Heart left ventricle (tissue), 16 donors: ENCODE measurements at regions not wholly inside any gene's neighbourhood (a gene's known extent, or its start where the extent isn't known, plus 50 kb on each side); places are given as distances from the start of the nearest gene placed in this dataset.

Experiments used
- ATAC-seq, 4 donors: fragments of 200-7000 bp; cut with Tn5 transposase; one replicate each; pipeline ENCODE4 v1.9.1; 2020 to 2022; ENCODE audit warnings: moderate library complexity in 4 of 4, mild to moderate bottlenecking in 3 of 4, moderate number of reproducible peaks in 1 of 4
- DNase-seq, 5 donors: peaks; one replicate each; pipeline ENCODE4 v3.0.0-alpha.2; 2020
- H3K27ac ChIP-seq, 12 donors: fragments of 200-600 bp; sonication (generic) in 4 of 12; one replicate each; pipeline versions ENCODE4 v1.5.0 to v1.8.0; 2016 to 2022; ENCODE audit warnings: mild to moderate bottlenecking in 2 of 12
- H3K27me3 ChIP-seq, 9 donors: fragments of 200-600 bp; sonication (generic) in 2 of 9; one replicate each; pipeline versions ENCODE4 v1.5.1 to v1.8.0; 2016 to 2022; ENCODE audit warnings: mild to moderate bottlenecking in 3 of 9
- H3K36me3 ChIP-seq, 9 donors: fragments of 200-600 bp; sonication (generic) in 2 of 9; one replicate each; pipeline versions ENCODE4 v1.5.0 to v1.8.0; 2018 to 2022; ENCODE audit warnings: mild to moderate bottlenecking in 2 of 9
- H3K4me1 ChIP-seq, 12 donors: fragments of 200-600 bp; sonication (generic) in 4 of 12; one replicate each; pipeline versions ENCODE4 v1.5.0 to v1.8.0; 2016 to 2022; ENCODE audit warnings: mild to moderate bottlenecking in 3 of 12
- H3K4me3 ChIP-seq, 12 donors: fragments of 200-600 bp; sonication (generic) in 4 of 12; one replicate each; pipeline versions ENCODE4 v1.5.0 to v1.8.0; 2017 to 2022; ENCODE audit warnings: mild to moderate bottlenecking in 9 of 12, moderate library complexity in 4 of 12
- H3K9me3 ChIP-seq, 12 donors: fragments of 200-600 bp; sonication (generic) in 4 of 12; one replicate each; pipeline versions ENCODE4 v1.5.0 to v1.8.0; 2016 to 2022; ENCODE audit warnings: mild to moderate bottlenecking in 1 of 12
- CTCF ChIP-seq, 12 donors: fragments of 200-600 bp; sonication (generic) in 4 of 12; IDR thresholded peaks; one replicate each; pipeline versions ENCODE4 v1.5.0 to v1.8.0; 2018 to 2022; ENCODE audit warnings: antibody characterized with exemption in 12 of 12, mild to moderate bottlenecking in 5 of 12
- POLR2A ChIP-seq, 2 donors: fragments of 450-650 bp; IDR thresholded peaks; one replicate each; pipeline ENCODE4 v1.6.1; 2017; ENCODE audit warnings: antibody characterized with exemption in 2 of 2, mild to moderate bottlenecking in 2 of 2, moderate library complexity in 2 of 2
- WGBS, 4 donors: extraction: QIAGEN DNeasy Blood & Tissue Kit in 2 of 4; methylation state at CpG; one replicate each; pipeline versions ENCODE4 v1.1.5 to v1.1.7; 2013 to 2018; 5-methylcytosine and 5-hydroxymethylcytosine counted together
- intact Hi-C, 10 donors: fragments of 100-400 bp; cut with DNase I; formaldehyde crosslinking; loops; one replicate each; pipeline versions ENCODE4 v1.11.1 to v1.14.2; 2022
- donor health status: ischemic (EF 13 %, LVEDD 7.1; RV severe dilation, severe dysfunction).
- donor health status: healthy with polysubstance abuse.
- donor health status: DM: no; HTN: yes; CAD: no.
- donor health status: DM: no; HTN: no; CAD: no.
- donor health status: ischemic (EF 25% LVEDD 6.9; RV normal size, moderate dysfunction).
- donor health status: ischemic (EF 25% LVEDD 5.7; RV mildly dilated, moderate dysfunction).
- donor health status: healthy.
- donor health status: DM: yes; HTN: yes; CAD: no.
- donor health status: ischemic (EF 35%, LVEDD 5.7; RV mildly dilated, moderate dysfunction).
- donor health status: nonischemic (EF 11% LVEDD 7.7; RV severe dilation, severe dysfunction).
- donor health status: DM: yes; HTN: yes; CAD: no.
- donor health status: PGD.
- donor health status: ischemic (EF 29% LVEDD 5.4; RV normal size, mild dysfunction).
- donor health status: nonischemic (EF 23%, LVEDD 6.1; RV moderate dilation, normal function).

- intact Hi-C loops: no loop called here
- H3K27ac ChIP-seq: no peak overlapping the region
- H3K36me3 ChIP-seq: no peaks in the 10 kb centered on the region
- H3K27me3 ChIP-seq: no peaks in the 10 kb centered on the region
- no peak for DNase-seq
- peaks cover 0 to under 1% (median 0%) of the 10 kb centered on the region in 12 donors for H3K9me3 ChIP-seq
- peak; percentile 58 to 94 (median 88) for ATAC-seq
- H3K4me1 ChIP-seq: peaks cover 0 to 11% (median 0%) of the 10 kb centered on the region in 12 donors
- TF ChIP-seq CTCF (IDR thresholded peaks at IDR 0.05): no peak
- TF ChIP-seq POLR2A (IDR thresholded peaks at IDR 0.05): no peak
- no peak overlapping the region for H3K4me3 ChIP-seq
- WGBS, 4 donors: 19 to 21% (median 20%) methylated on average over 3 of the region's 3 CpGs
Measured at GRCh38 chr16:76946879-76947278, 244.1 kb upstream of the MON1B start.

GRCh38 chr16:76947749-76948148, 243.2 kb upstream of the MON1B start:
- no peak overlapping the region for H3K27ac ChIP-seq
- H3K4me1 ChIP-seq: peaks cover 0 to 11% (median 0%) of the 10 kb centered on the region in 12 donors
- H3K36me3 ChIP-seq: no peaks in the 10 kb centered on the region
- ATAC-seq (no peak), DNase-seq (no peak)
- WGBS, 4 donors: 42 to 57% (median 46%) methylated on average over 4 of the region's 4 CpGs
- no peak overlapping the region for H3K4me3 ChIP-seq
- intact Hi-C loops: no loop called here
- peaks cover 0 to 7% (median 0%) of the 10 kb centered on the region in 12 donors for H3K9me3 ChIP-seq
- no peaks in the 10 kb centered on the region for H3K27me3 ChIP-seq
- TF ChIP-seq CTCF (IDR thresholded peaks at IDR 0.05) (no peak), POLR2A (IDR thresholded peaks at IDR 0.05) (no peak)

GRCh38 chr16:76955629-76956028, 235.4 kb upstream of the MON1B start:
- ATAC-seq: no peak
- no peaks in the 10 kb centered on the region for H3K27me3 ChIP-seq
- intact Hi-C loops: no loop called here
- no peak overlapping the region for H3K4me3 ChIP-seq
- H3K9me3 ChIP-seq: peaks cover 0 to 7% (median 0%) of the 10 kb centered on the region in 12 donors
- DNase-seq: no peak
- no peak for TF ChIP-seq CTCF (IDR thresholded peaks at IDR 0.05)
- H3K27ac ChIP-seq: no peak overlapping the region
- 74 to 96% (median 93%) methylated on average over 5 of the region's 5 CpGs for WGBS, 4 donors
- no peaks in the 10 kb centered on the region for H3K4me1 ChIP-seq
- H3K36me3 ChIP-seq: no peaks in the 10 kb centered on the region

GRCh38 chr16:76956394-76956793, 234.6 kb upstream of the MON1B start:
- DNase-seq: no peak
- Histone ChIP-seq H3K9me3 (peaks cover 0 to 7% (median 0%) of the 10 kb centered on the region in 12 donors), H3K4me1 (no peaks in the 10 kb centered on the region), H3K27me3 (no peaks in the 10 kb centered on the region), H3K4me3 (no peak overlapping the region), H3K27ac (no peak overlapping the region), H3K36me3 (no peaks in the 10 kb centered on the region)
- intact Hi-C loops: no loop called here
- TF ChIP-seq CTCF (IDR thresholded peaks at IDR 0.05): no peak
- TF ChIP-seq POLR2A (IDR thresholded peaks at IDR 0.05): no peak
- ATAC-seq: no peak
- 51 to 65% (median 56%) methylated on average over 6 of the region's 6 CpGs for WGBS, 4 donors
